CD14-positive monocyte (primary cell): ENCODE measurements at regions not wholly inside any gene's neighbourhood (a gene's known extent, or its start where the extent isn't known, plus 50 kb on each side); places are given as distances from the start of the nearest gene placed in this dataset.

Source experiments
- DNase-seq, 3 donors: peaks; one replicate each; pipeline ENCODE4 v3.0.0-alpha.2; 2011 to 2022
- H2AFZ ChIP-seq: 2 replicates; pipeline ENCODE4 v1.6.0; 2012; ENCODE audit warnings: mild to moderate bottlenecking, low read depth, low read length, inconsistent platforms; ENCODE audit not compliant: insufficient read depth, poor library complexity, severe bottlenecking
- H3K27ac ChIP-seq, 2 donors: 1 replicate in 1 of 2; 2 replicates in 1 of 2; pipeline ENCODE4 v1.5.1; 2012 to 2013; ENCODE audit warnings: low read length in 2 of 2, control low read depth in 1 of 2, inconsistent platforms in 1 of 2, low read depth in 1 of 2, mild to moderate bottlenecking in 1 of 2
- H3K27me3 ChIP-seq, 2 donors: one replicate each; pipeline versions ENCODE4 v1.6.0 to v1.6.1; 2011 to 2013; ENCODE audit warnings: low read length in 2 of 2; ENCODE audit not compliant: control insufficient read depth in 2 of 2, insufficient read depth in 2 of 2
- H3K36me3 ChIP-seq, 2 donors: replicated peaks in 1 of 2; 1 replicate in 1 of 2; 2 replicates in 1 of 2; pipeline versions ENCODE4 v1.5.1 to v1.6.1; 2012 to 2013; ENCODE audit warnings: low read length in 2 of 2, control low read depth in 1 of 2, inconsistent platforms in 1 of 2, mild to moderate bottlenecking in 1 of 2; ENCODE audit not compliant: insufficient read depth in 2 of 2, control insufficient read depth in 1 of 2
- H3K4me1 ChIP-seq, 2 donors: 1 replicate in 1 of 2; 2 replicates in 1 of 2; pipeline versions ENCODE4 v1.5.1 to v1.6.1; 2012 to 2013; ENCODE audit warnings: low read length in 2 of 2, control low read depth in 1 of 2, inconsistent platforms in 1 of 2, mild to moderate bottlenecking in 1 of 2, moderate library complexity in 1 of 2; ENCODE audit not compliant: insufficient read depth in 2 of 2, control insufficient read depth in 1 of 2
- H3K4me2 ChIP-seq: replicated peaks from 2 replicates; pipeline ENCODE3; 2012; ENCODE audit warnings: low read length, moderate library complexity, mild to moderate bottlenecking; ENCODE audit not compliant: poor library complexity, severe bottlenecking; ENCODE audit errors: extremely low read depth
- H3K4me3 ChIP-seq, 3 experiments: fragments of 200-600 bp in 1 of 3; sonication (generic) in 1 of 3; replicated peaks in 1 of 3; 1 replicate in 2 of 3; 2 replicates in 1 of 3; pipeline ENCODE4 v1.5.1; 2011 to 2013; ENCODE audit warnings: low read length in 3 of 3, mild to moderate bottlenecking in 3 of 3, control low read depth in 2 of 3, low read depth in 2 of 3, inconsistent platforms in 1 of 3, moderate library complexity in 1 of 3
- H3K79me2 ChIP-seq: 2 replicates; pipeline ENCODE4 v1.6.0; 2012; ENCODE audit warnings: mild to moderate bottlenecking, control low read depth, inconsistent platforms, low read length, moderate library complexity; ENCODE audit not compliant: insufficient read depth
- H3K9ac ChIP-seq: 2 replicates; pipeline ENCODE4 v1.6.0; 2017; ENCODE audit warnings: low read length, mild to moderate bottlenecking; ENCODE audit not compliant: insufficient read depth, poor library complexity, severe bottlenecking
- H3K9me3 ChIP-seq, 2 donors: replicated peaks in 1 of 2; 1 replicate in 1 of 2; 2 replicates in 1 of 2; pipeline versions ENCODE4 v1.5.1 to v1.6.1; 2012 to 2013; ENCODE audit warnings: low read length in 2 of 2, control low read depth in 1 of 2; ENCODE audit not compliant: control insufficient read depth in 1 of 2, insufficient read depth in 1 of 2
- H4K20me1 ChIP-seq: 2 replicates; pipeline ENCODE4 v1.6.0; 2012; ENCODE audit warnings: mild to moderate bottlenecking, low read length, control low read depth, moderate library complexity; ENCODE audit not compliant: insufficient read depth
- H3K27ac Mint-ChIP-seq, 7 donors: one replicate each; pipeline ENCODE4 v1.8.0; 2020; ENCODE audit warnings: mild to moderate bottlenecking in 7 of 7, mixed read lengths in 7 of 7, moderate library complexity in 6 of 7, inconsistent platforms in 2 of 7
- H3K27me3 Mint-ChIP-seq, 3 donors: one replicate each; pipeline ENCODE4 v1.8.0; 2021 to 2022; ENCODE audit warnings: low read depth in 3 of 3, mild to moderate bottlenecking in 3 of 3, mixed read lengths in 3 of 3, moderate library complexity in 3 of 3, inconsistent platforms in 1 of 3
- H3K36me3 Mint-ChIP-seq, 2 donors: one replicate each; pipeline ENCODE4 v1.8.0; 2020; ENCODE audit warnings: mixed read lengths in 2 of 2, inconsistent platforms in 1 of 2, mild to moderate bottlenecking in 1 of 2
- H3K4me1 Mint-ChIP-seq: one replicate; pipeline ENCODE4 v1.8.0; 2020; ENCODE audit warnings: mild to moderate bottlenecking, mixed read lengths
- H3K4me3 Mint-ChIP-seq, 2 donors: one replicate each; pipeline ENCODE4 v1.8.0; 2020; ENCODE audit warnings: mild to moderate bottlenecking in 2 of 2, mixed read lengths in 2 of 2, moderate library complexity in 1 of 2
- H3K9me3 Mint-ChIP-seq, 7 donors: one replicate each; pipeline ENCODE4 v1.8.0; 2020 to 2022; ENCODE audit warnings: mixed read lengths in 7 of 7, mild to moderate bottlenecking in 6 of 7, moderate library complexity in 6 of 7, inconsistent platforms in 2 of 7
- WGBS: methylation state at CpG from one replicate; pipeline ENCODE4 v1.1.5; 2013; ENCODE audit warnings: missing lambda C conversion rate; ENCODE audit not compliant: insufficient coverage; 5-methylcytosine and 5-hydroxymethylcytosine counted together
- intact Hi-C, 2 donors: fragments of 100-400 bp; cut with micrococcal nuclease; formaldehyde crosslinking; loops; one replicate each; pipeline versions ENCODE4 v1.15.0 to v1.15.1; 2023
- TF ChIP-seq, protein P1 (sequence below): fragments of 200-600 bp; IDR thresholded peaks from one replicate; pipeline ENCODE4 v1.8.0; 2022; ENCODE audit warnings: antibody characterized with exemption, mild to moderate bottlenecking

DNA sequence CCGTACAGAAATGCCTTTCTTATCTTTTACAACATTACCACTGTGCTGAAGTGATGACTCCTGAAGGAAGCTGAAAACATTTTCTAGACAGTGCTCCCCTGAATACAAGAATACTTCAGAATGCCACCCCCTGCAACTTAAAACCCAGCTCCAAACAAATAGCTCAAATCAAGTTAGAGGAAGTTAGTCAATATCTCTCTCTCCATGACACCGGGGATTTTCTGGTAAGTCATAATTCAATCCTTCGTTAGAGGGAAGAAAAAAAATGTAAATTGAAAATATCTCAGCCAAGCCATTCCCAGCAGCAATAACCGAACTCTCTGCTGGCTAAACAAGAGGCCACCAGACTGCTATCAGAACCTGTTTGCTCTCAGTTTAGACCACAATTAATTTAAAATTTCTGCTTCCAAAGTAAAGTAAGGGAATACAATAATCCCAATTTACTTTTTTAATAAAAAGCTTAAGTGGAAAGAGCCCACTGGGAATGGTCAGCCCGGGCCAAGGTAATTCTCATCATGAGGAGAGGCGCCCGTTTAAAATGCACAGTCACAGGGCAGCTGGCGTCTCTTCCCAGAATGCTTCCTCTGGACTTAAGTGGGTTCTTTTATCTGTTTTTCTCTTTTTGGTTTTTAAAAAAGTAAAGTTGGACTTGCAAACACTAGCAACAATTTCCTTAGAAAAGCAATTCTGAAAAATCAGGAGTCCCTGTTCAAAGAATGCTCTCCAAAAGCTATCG is 710.1 kb upstream of the STXBP6 start:
- Histone ChIP-seq H4K20me1 (no peaks in the 10 kb centered on the region), H3K9me3 (no peaks in the 10 kb centered on the region), H3K36me3 (no peaks in the 10 kb centered on the region), H3K4me3 (no peak overlapping the region), H3K27ac (no peak overlapping the region), H3K4me2 (no peak overlapping the region), H3K27me3 (peaks cover 0 to 2% of the 10 kb centered on the region in 2 donors), H2AFZ (no peak overlapping the region), H3K79me2 (no peaks in the 10 kb centered on the region), H3K4me1 (no peaks in the 10 kb centered on the region), H3K9ac (no peak overlapping the region)
- Mint-ChIP-seq H3K9me3 (peaks cover 0 to 6% (median 2%) of the 10 kb centered on the region in 7 donors), H3K36me3 (no peaks in the 10 kb centered on the region), H3K27me3 (no peaks in the 10 kb centered on the region), H3K4me3 (no peak overlapping the region), H3K4me1 (no peaks in the 10 kb centered on the region), H3K27ac (no peak overlapping the region)
- TF ChIP-seq, protein P1, sequence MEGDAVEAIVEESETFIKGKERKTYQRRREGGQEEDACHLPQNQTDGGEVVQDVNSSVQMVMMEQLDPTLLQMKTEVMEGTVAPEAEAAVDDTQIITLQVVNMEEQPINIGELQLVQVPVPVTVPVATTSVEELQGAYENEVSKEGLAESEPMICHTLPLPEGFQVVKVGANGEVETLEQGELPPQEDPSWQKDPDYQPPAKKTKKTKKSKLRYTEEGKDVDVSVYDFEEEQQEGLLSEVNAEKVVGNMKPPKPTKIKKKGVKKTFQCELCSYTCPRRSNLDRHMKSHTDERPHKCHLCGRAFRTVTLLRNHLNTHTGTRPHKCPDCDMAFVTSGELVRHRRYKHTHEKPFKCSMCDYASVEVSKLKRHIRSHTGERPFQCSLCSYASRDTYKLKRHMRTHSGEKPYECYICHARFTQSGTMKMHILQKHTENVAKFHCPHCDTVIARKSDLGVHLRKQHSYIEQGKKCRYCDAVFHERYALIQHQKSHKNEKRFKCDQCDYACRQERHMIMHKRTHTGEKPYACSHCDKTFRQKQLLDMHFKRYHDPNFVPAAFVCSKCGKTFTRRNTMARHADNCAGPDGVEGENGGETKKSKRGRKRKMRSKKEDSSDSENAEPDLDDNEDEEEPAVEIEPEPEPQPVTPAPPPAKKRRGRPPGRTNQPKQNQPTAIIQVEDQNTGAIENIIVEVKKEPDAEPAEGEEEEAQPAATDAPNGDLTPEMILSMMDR, result no peak
- intact Hi-C loops, result no loop called here
- 68% methylated on average over 4 of the region's 9 CpGs for WGBS
- DNase-seq, result no peak

- H3K4me3 Mint-ChIP-seq, result no peak overlapping the region
- no peaks in the 10 kb centered on the region for H3K36me3 Mint-ChIP-seq
- H3K27ac Mint-ChIP-seq, result no peak overlapping the region
- H3K4me1 ChIP-seq, result no peaks in the 10 kb centered on the region
- H3K4me3 ChIP-seq, result no peak overlapping the region
- TF ChIP-seq, protein P1, result no peak
- H3K9ac ChIP-seq, result no peak overlapping the region
- intact Hi-C loops, result no loop called here
- H4K20me1 ChIP-seq, result no peaks in the 10 kb centered on the region
- H3K36me3 ChIP-seq, result no peaks in the 10 kb centered on the region
- no peak overlapping the region for H3K4me2 ChIP-seq
- H3K27me3 Mint-ChIP-seq, result no peaks in the 10 kb centered on the region
- H3K79me2 ChIP-seq, result no peaks in the 10 kb centered on the region
- WGBS, result no CpG with 5 or more reads among the region's 2 CpGs
- peaks cover 0 to 6% (median 1%) of the 10 kb centered on the region in 7 donors for H3K9me3 Mint-ChIP-seq
- H3K4me1 Mint-ChIP-seq, result no peaks in the 10 kb centered on the region
- H3K27me3 ChIP-seq, result peaks cover 0 to 2% of the 10 kb centered on the region in 2 donors
- no peaks in the 10 kb centered on the region for H3K9me3 ChIP-seq
- no peak overlapping the region for H3K27ac ChIP-seq
- no peak for DNase-seq
- H2AFZ ChIP-seq, result no peak overlapping the region
These were observed 709.3 kb upstream of the STXBP6 start for GRCh38 chr14:25759256-25759655.
